ENCODE measurements at regions not wholly inside any gene's neighbourhood (a gene's known extent, or its start where the extent isn't known, plus 50 kb on each side); places are given as distances from the start of the nearest gene placed in this dataset.

DNA sequence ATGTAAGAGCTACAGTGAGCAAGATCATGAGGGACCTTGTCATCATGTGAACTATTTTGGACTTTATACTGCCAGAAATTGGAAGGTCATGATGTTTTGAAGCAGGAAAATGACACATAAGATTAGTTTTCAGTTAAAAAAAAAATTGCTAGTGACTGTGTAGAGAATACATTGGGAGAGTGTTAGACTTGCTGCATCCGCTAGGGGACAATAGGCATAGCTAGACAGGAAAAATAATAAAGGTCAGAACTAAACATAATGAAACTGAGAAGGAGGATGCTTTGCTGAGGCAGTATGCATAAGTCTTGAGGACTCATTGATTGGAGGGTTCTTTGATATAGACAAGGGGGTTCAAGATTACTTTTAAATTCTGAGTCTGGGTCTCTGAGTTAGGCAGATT is 275.8 kb upstream of the KCNH8 start:
- no peak for DNase-seq (ENCODE audit: low read depth)
- TF ChIP-seq, protein P1, sequence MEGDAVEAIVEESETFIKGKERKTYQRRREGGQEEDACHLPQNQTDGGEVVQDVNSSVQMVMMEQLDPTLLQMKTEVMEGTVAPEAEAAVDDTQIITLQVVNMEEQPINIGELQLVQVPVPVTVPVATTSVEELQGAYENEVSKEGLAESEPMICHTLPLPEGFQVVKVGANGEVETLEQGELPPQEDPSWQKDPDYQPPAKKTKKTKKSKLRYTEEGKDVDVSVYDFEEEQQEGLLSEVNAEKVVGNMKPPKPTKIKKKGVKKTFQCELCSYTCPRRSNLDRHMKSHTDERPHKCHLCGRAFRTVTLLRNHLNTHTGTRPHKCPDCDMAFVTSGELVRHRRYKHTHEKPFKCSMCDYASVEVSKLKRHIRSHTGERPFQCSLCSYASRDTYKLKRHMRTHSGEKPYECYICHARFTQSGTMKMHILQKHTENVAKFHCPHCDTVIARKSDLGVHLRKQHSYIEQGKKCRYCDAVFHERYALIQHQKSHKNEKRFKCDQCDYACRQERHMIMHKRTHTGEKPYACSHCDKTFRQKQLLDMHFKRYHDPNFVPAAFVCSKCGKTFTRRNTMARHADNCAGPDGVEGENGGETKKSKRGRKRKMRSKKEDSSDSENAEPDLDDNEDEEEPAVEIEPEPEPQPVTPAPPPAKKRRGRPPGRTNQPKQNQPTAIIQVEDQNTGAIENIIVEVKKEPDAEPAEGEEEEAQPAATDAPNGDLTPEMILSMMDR (conservative IDR thresholded peaks at IDR 0.05; ENCODE audit: low read depth, low read length) = no peak
- H3K4me3 ChIP-seq (ENCODE audit: low read depth, low read length) = no peak overlapping the region

DNA sequence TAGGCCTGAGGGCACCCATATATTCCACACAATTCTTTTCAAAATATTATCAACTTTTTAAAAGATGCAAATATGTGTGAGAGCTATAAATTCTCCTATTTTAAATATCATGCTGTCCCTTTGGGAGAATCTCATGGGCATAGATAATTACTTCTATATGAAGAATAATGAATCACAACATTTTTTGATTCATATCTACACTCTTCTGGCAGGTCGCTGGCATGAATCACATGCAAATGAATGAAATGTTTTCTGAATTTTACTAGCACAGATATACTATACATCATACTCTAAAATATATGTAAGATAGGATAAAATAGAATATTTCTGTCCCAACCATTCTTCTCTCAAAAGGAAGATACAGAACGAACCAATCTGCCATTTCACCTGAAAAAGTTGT is 277.7 kb upstream of the KCNH8 start:
- TF ChIP-seq, protein P1 (conservative IDR thresholded peaks at IDR 0.05; ENCODE audit: low read depth, low read length) = no peak
- H3K4me3 ChIP-seq (ENCODE audit: low read depth, low read length) = no peak overlapping the region
- DNase-seq (ENCODE audit: low read depth) = no peak

DNA sequence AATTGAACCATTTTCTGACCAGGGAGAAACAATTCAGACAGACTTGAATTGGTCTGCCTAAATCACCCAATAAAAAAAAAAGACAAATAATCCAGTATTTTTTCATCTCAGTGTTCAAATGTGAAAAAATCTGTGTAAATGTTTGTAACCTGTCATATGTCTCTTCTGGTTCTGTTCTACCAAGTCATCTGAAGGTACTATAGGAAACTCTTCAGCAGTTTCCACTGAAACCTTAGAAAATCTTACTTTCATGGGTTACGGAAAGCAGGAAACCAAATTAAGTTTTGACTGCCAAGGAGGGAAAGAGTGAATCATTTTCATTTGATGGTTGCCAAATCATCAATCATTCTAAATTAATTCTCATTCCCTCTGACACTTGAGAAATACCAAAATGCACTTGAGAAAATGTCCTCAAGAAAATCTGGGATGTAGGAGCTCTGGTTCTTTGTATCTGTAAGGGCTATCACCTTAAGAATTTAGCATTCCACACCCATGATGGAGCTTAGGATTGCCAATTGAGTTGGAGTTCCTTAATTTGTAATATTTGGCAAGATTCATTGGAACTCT is 278.2 kb upstream of the KCNH8 start:
- TF ChIP-seq, protein P1 (conservative IDR thresholded peaks at IDR 0.05; ENCODE audit: low read depth, low read length) = no peak
- DNase-seq (ENCODE audit: low read depth) = no peak
- H3K4me3 ChIP-seq (ENCODE audit: low read depth, low read length) = no peak overlapping the region

DNA sequence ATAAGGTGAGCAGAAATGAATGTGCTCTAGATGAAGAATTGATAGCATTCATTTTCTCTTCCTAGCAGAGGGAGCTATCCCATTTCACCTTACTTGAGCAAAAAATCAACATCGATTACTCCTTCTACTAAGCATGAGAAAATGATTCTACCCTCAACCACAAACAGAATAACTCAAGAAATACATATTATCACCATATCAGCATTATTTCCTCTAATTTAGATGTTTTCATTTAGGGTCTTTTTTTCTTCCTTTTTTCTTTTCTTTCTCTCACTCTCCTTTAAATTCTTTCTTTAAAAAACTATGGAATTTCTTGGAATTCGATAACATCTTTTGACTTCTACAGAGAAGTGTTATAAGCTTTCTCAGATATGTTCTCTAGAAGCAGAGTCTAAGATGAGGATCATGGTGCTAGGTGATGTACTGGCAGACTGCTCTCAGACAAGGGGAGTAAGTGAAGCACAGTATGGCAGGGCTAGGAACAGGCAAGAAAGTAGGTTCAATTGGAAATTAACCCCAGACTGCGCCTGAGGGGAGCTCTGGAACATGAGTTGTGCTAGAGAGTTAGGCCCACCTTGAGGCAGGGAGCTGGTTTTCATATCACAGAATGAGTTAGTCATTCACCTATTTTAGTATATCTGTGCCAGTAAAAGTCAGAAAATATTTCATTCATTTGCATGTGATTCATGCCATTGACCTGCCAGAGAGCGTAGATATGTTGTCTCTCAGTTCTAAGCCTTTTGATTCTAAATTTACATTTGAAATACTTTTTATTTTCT is 279.2 kb upstream of the KCNH8 start:
- TF ChIP-seq, protein P1 (conservative IDR thresholded peaks at IDR 0.05; ENCODE audit: low read depth, low read length) = no peak
- no peak for DNase-seq (ENCODE audit: low read depth)
- H3K4me3 ChIP-seq (ENCODE audit: low read depth, low read length) = no peak overlapping the region

DNA sequence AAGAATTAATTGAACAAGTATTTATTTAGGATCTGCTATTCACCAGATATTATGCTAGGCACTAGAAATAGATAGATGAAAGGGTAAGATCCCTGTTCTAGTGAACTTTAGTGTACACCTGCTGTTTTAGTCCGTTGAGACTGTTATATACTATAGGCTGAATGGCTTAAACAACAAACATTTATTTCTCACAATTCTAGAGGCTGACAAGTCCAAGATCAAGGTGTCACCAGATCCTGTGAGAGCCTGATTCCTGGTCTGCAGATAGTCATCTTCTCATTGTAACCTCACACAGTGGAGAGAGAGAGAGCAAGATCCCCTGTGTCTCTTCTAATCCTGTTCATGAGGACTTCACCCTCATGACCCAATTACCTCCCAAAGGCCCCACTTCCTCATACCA is 281.4 kb upstream of the KCNH8 start:
- TF ChIP-seq, protein P1 (conservative IDR thresholded peaks at IDR 0.05; ENCODE audit: low read depth, low read length) = no peak
- DNase-seq (ENCODE audit: low read depth) = no peak
- H3K4me3 ChIP-seq (ENCODE audit: low read depth, low read length) = no peak overlapping the region

DNA sequence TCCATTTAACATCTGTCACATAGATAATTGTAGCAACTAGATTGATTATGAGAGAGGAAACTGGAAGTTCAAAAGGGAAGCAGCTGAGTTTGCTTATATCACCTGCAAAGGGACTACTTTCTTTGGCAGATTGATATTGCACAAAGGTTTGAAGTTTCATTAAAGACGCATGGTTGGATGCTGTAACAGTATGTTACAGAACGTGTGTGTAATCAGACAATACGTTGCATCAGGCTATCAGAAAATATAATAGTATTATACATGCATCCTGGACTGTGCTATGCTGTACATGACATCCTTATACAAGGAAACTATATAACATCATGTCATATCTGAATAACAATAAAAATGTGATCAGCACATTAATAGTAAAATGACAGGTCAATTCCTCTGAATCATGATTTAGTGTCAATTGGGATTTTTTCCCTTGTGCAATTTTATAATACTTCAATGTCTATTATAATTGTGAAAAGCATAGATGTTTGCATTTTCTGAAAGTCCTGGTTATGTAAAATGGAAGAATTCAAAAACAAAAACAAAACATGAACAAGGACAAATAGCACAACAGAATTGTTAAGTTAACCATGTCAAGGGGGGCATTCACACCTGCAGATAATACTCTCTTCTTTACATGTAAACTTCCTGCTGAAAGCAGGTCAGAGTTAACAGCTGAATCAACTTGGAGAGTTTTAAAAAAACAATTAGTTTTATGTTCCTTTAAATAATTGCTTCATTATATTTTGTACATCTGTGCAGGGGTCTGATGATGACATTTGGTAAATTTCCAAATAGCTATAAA is 283.2 kb upstream of the KCNH8 start:
- TF ChIP-seq, protein P1 (conservative IDR thresholded peaks at IDR 0.05; ENCODE audit: low read depth, low read length) = no peak
- H3K4me3 ChIP-seq (ENCODE audit: low read depth, low read length) = no peak overlapping the region
- DNase-seq (ENCODE audit: low read depth) = no peak

All from choroid plexus epithelial cell (primary cell).